GM23338 (cell line): ENCODE measurements at regions not wholly inside any gene's neighbourhood (a gene's known extent, or its start where the extent isn't known, plus 50 kb on each side); places are given as distances from the start of the nearest gene placed in this dataset.

Experiments
- ATAC-seq: fragments of 200-7000 bp; cut with Tn5 transposase; 3 replicates; pipeline ENCODE4 v1.9.1; 2020
- DNase-seq: peaks from one replicate; pipeline ENCODE4 v3.0.0-alpha.2; 2015; ENCODE audit warnings: low spot score
- H2AFZ ChIP-seq: fragments of 200-600 bp; sonication (generic); 2 replicates; pipeline ENCODE4 v1.8.0; 2016; ENCODE audit warnings: antibody characterized with exemption, mild to moderate bottlenecking, moderate library complexity
- H3F3A ChIP-seq: fragments of 200-600 bp; sonication (generic); replicated peaks from 2 replicates; pipeline ENCODE4 v1.8.0; 2017; ENCODE audit warnings: antibody characterized with exemption, mixed run types, low read depth
- H3K27ac ChIP-seq: fragments of 200-600 bp; sonication (generic); 2 replicates; pipeline ENCODE4 v1.6.1; 2016; ENCODE audit warnings: low read depth
- H3K27me3 ChIP-seq: fragments of 200-600 bp; sonication (generic); 2 replicates; pipeline ENCODE4 v1.8.0; 2016; ENCODE audit warnings: mild to moderate bottlenecking, mixed run types, moderate library complexity; ENCODE audit not compliant: insufficient read depth
- H3K36me3 ChIP-seq: fragments of 200-600 bp; sonication (generic); 2 replicates; pipeline ENCODE4 v1.8.0; 2016; ENCODE audit warnings: mild to moderate bottlenecking; ENCODE audit not compliant: insufficient read depth
- H3K4me1 ChIP-seq: fragments of 200-600 bp; sonication (generic); 2 replicates; pipeline ENCODE4 v1.8.0; 2016; ENCODE audit warnings: mild to moderate bottlenecking, moderate library complexity; ENCODE audit not compliant: insufficient read depth
- H3K4me2 ChIP-seq: fragments of 200-600 bp; sonication (generic); 2 replicates; pipeline ENCODE4 v1.7.1; 2017; ENCODE audit warnings: mixed run types
- H3K4me3 ChIP-seq: fragments of 200-600 bp; sonication (generic); 2 replicates; pipeline ENCODE4 v1.6.1; 2016; ENCODE audit warnings: mixed run types
- H3K79me2 ChIP-seq: fragments of 200-600 bp; sonication (generic); replicated peaks from 2 replicates; pipeline ENCODE4 v1.8.0; 2017; ENCODE audit warnings: mild to moderate bottlenecking; ENCODE audit not compliant: insufficient read depth
- H3K9me2 ChIP-seq: fragments of 200-600 bp; sonication (generic); 2 replicates; pipeline ENCODE4 v1.8.0; 2017; ENCODE audit not compliant: insufficient read depth
- H4K20me1 ChIP-seq: fragments of 200-600 bp; sonication (generic); replicated peaks from 2 replicates; pipeline ENCODE4 v1.8.0; 2017; ENCODE audit warnings: mild to moderate bottlenecking; ENCODE audit not compliant: insufficient read depth
- H3K27ac Mint-ChIP-seq: 2 replicates; pipeline ENCODE4 v1.8.0; 2020; ENCODE audit warnings: inconsistent platforms, mild to moderate bottlenecking, moderate library complexity, mixed read lengths
- H3K27me3 Mint-ChIP-seq: 3 replicates; pipeline ENCODE4 v1.8.0; 2022; ENCODE audit warnings: low read depth, mild to moderate bottlenecking, moderate library complexity, mixed read lengths, inconsistent platforms; ENCODE audit not compliant: insufficient read depth, poor library complexity
- H3K36me3 Mint-ChIP-seq: 3 replicates; pipeline ENCODE4 v1.8.0; 2021; ENCODE audit warnings: low read depth, mild to moderate bottlenecking, inconsistent platforms, moderate library complexity, mixed read lengths
- H3K4me1 Mint-ChIP-seq: 3 replicates; pipeline ENCODE4 v1.8.0; 2020; ENCODE audit warnings: mild to moderate bottlenecking, inconsistent platforms, mixed read lengths
- H3K4me3 Mint-ChIP-seq: 3 replicates; pipeline ENCODE4 v1.8.0; 2021; ENCODE audit warnings: moderate library complexity, mild to moderate bottlenecking, inconsistent platforms, mixed read lengths
- H3K9me3 Mint-ChIP-seq: 3 replicates; pipeline ENCODE4 v1.8.0; 2020; ENCODE audit warnings: moderate library complexity, mild to moderate bottlenecking, inconsistent platforms, mixed read lengths
- CREB1 ChIP-seq: fragments of 250-450 bp; sonication (Bioruptor Pico); IDR thresholded peaks from 2 replicates; pipeline ENCODE4 v1.5.0; 2020; ENCODE audit warnings: low read depth, mild to moderate bottlenecking, moderate library complexity
- EZH2 ChIP-seq: fragments of 200-600 bp; sonication (generic); IDR thresholded peaks from one replicate; pipeline ENCODE4 v1.8.0; 2017; ENCODE audit warnings: antibody characterized with exemption, mild to moderate bottlenecking, low read depth; ENCODE audit not compliant: unreplicated experiment
- EZH2phosphoT487 ChIP-seq: fragments of 200-600 bp; sonication (generic); IDR thresholded peaks from one replicate; pipeline ENCODE4 v1.8.1; 2018; ENCODE audit warnings: antibody characterized with exemption; ENCODE audit not compliant: unreplicated experiment
- NANOG ChIP-seq: IDR thresholded peaks from 2 replicates; pipeline ENCODE4 v1.6.1; 2016; ENCODE audit warnings: antibody characterized with exemption, borderline replicate concordance
- POLR2AphosphoS5 ChIP-seq: IDR thresholded peaks from 2 replicates; pipeline ENCODE4 v1.6.1; 2016; ENCODE audit warnings: antibody characterized with exemption, low read depth
- STAT1 ChIP-seq: IDR thresholded peaks from one replicate; pipeline ENCODE4 v1.6.1; 2016; ENCODE audit warnings: antibody characterized with exemption; ENCODE audit not compliant: unreplicated experiment
- ZNF114 ChIP-seq: fragments of 250-450 bp; sonication (Bioruptor Pico); IDR thresholded peaks from 2 replicates; pipeline ENCODE4 v1.5.0; 2020; ENCODE audit warnings: mild to moderate bottlenecking, moderate library complexity
- ZNF331 ChIP-seq: fragments of 250-450 bp; sonication (Bioruptor Pico); IDR thresholded peaks from 2 replicates; pipeline ENCODE4 v1.5.0; 2020; ENCODE audit warnings: low read depth, mild to moderate bottlenecking, moderate library complexity
- ZNF462 ChIP-seq: fragments of 250-450 bp; sonication (Bioruptor Pico); IDR thresholded peaks from 2 replicates; pipeline ENCODE4 v1.5.0; 2020; ENCODE audit warnings: mild to moderate bottlenecking, moderate library complexity
- TF ChIP-seq, protein P1 (sequence below): IDR thresholded peaks from one replicate; pipeline ENCODE4 v1.6.1; 2018; ENCODE audit warnings: antibody characterized with exemption; ENCODE audit not compliant: unreplicated experiment

DNA sequence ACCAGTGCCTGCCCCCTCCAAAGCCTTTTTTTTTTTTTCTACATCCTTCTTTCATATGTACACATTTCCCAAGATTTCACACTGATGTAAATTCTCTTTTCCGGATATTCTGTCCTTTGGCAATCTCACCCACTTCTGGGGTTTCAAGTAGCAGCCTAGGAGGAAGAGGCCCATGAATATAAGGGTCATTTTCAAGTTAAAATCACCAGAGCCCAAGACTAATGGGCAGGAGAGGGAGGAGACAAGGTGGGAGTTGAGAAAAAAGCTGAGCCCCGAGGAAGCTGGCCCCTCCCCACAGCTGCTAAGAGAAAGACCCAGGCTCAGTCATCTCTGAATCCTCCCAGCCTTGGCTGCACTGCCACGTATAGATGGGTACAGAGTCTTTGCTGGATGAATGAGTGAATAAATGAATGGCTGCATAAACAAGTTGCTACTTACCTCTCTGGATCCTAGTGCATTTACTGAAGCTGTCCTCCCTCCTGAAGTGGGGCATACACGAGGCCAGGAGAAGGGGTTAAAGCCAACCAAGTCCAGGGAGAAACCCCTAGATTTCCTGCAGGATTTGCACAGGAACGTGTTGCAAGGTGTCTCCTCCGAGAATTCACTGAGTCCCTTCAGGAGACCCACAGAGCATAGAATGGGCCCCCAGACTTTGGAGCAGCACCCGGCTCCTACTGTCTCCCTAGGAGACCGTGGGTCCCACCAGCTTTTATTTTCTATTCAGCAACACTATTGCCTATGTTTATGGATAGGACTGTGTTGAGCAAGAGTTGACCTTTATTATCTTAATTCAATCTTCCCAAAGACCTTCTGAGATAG lies 100.8 kb upstream of the LIPC start (continued):
- TF ChIP-seq ZNF114 (CRISPR knock-in tag) (no peak), POLR2AphosphoS5 (no peak), ZNF331 (no peak)
- TF ChIP-seq, protein P1, sequence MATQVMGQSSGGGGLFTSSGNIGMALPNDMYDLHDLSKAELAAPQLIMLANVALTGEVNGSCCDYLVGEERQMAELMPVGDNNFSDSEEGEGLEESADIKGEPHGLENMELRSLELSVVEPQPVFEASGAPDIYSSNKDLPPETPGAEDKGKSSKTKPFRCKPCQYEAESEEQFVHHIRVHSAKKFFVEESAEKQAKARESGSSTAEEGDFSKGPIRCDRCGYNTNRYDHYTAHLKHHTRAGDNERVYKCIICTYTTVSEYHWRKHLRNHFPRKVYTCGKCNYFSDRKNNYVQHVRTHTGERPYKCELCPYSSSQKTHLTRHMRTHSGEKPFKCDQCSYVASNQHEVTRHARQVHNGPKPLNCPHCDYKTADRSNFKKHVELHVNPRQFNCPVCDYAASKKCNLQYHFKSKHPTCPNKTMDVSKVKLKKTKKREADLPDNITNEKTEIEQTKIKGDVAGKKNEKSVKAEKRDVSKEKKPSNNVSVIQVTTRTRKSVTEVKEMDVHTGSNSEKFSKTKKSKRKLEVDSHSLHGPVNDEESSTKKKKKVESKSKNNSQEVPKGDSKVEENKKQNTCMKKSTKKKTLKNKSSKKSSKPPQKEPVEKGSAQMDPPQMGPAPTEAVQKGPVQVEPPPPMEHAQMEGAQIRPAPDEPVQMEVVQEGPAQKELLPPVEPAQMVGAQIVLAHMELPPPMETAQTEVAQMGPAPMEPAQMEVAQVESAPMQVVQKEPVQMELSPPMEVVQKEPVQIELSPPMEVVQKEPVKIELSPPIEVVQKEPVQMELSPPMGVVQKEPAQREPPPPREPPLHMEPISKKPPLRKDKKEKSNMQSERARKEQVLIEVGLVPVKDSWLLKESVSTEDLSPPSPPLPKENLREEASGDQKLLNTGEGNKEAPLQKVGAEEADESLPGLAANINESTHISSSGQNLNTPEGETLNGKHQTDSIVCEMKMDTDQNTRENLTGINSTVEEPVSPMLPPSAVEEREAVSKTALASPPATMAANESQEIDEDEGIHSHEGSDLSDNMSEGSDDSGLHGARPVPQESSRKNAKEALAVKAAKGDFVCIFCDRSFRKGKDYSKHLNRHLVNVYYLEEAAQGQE, result no peak

GRCh38 chr15:58331560-58331912 lies 100.3 kb upstream of the LIPC start:
- ATAC-seq, result no peak
- Histone ChIP-seq H3K79me2 (no peaks in the 10 kb centered on the region), H3K9me2 (0 out of 2 replicates have a peak, but pooled peaks cover 2% of the 10 kb centered on the region), H2AFZ (peak overlapping the region; percentile 38; the same call in 1 of the 2 replicates), H3K27ac (no peak overlapping the region; the same call in 1 of the 2 replicates), H3K36me3 (no peaks in the 10 kb centered on the region), H3K4me3 (no peak overlapping the region), H3K27me3 (no peaks in the 10 kb centered on the region), H3F3A (no peaks in the 10 kb centered on the region), H3K4me2 (peak overlapping the region; percentile 43; the same call in 1 of the 2 replicates), H3K4me1 (peaks cover 33% of the 10 kb centered on the region), H4K20me1 (no peaks in the 10 kb centered on the region)
- Mint-ChIP-seq H3K9me3 (peaks cover 6% of the 10 kb centered on the region; the same call in 2 of the 3 replicates), H3K4me1 (peaks cover 36% of the 10 kb centered on the region), H3K4me3 (peak overlapping the region; percentile 17; the same call in 1 of the 3 replicates), H3K36me3 (no peaks in the 10 kb centered on the region; the same call in 2 of the 3 replicates), H3K27me3 (peaks cover 9% of the 10 kb centered on the region), H3K27ac (peak overlapping the region; percentile 59; the same call in 1 of the 2 replicates)
- DNase-seq, result no peak
- TF ChIP-seq EZH2phosphoT487 (no peak), EZH2 (no peak), ZNF114 (CRISPR knock-in tag) (no peak), POLR2AphosphoS5 (no peak), ZNF462 (CRISPR knock-in tag) (no peak), CREB1 (CRISPR knock-in tag) (no peak), NANOG (no peak), STAT1 (no peak)
- TF ChIP-seq, protein P1, result no peak
